Coronary artery (tissue), 2 donors: ENCODE measurements at regions not wholly inside any gene's neighbourhood (a gene's known extent, or its start where the extent isn't known, plus 50 kb on each side); places are given as distances from the start of the nearest gene placed in this dataset.

Experiments used
- DNase-seq: peaks from one replicate; pipeline ENCODE4 v3.0.0-alpha.2; 2017; ENCODE audit warnings: low spot score
- H3K27ac ChIP-seq, 2 donors: fragments of 200-600 bp; sonication (generic); one replicate each; pipeline ENCODE4 v1.5.1; 2016 to 2019
- H3K4me3 ChIP-seq: fragments of 200-600 bp; sonication (generic); 2 replicates; pipeline ENCODE4 v1.5.1; 2016; ENCODE audit warnings: mild to moderate bottlenecking, moderate library complexity
- TF ChIP-seq, protein P1 (sequence below): fragments of 200-600 bp; sonication (generic); IDR thresholded peaks from one replicate; pipeline ENCODE4 v1.5.1; 2019; ENCODE audit warnings: antibody characterized with exemption

GRCh38 chrX:134174273-134174660 lies 62.7 kb upstream of the CCDC160 start:
- TF ChIP-seq, protein P1, sequence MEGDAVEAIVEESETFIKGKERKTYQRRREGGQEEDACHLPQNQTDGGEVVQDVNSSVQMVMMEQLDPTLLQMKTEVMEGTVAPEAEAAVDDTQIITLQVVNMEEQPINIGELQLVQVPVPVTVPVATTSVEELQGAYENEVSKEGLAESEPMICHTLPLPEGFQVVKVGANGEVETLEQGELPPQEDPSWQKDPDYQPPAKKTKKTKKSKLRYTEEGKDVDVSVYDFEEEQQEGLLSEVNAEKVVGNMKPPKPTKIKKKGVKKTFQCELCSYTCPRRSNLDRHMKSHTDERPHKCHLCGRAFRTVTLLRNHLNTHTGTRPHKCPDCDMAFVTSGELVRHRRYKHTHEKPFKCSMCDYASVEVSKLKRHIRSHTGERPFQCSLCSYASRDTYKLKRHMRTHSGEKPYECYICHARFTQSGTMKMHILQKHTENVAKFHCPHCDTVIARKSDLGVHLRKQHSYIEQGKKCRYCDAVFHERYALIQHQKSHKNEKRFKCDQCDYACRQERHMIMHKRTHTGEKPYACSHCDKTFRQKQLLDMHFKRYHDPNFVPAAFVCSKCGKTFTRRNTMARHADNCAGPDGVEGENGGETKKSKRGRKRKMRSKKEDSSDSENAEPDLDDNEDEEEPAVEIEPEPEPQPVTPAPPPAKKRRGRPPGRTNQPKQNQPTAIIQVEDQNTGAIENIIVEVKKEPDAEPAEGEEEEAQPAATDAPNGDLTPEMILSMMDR = no peak
- no peak overlapping the region for H3K4me3 ChIP-seq
- H3K27ac ChIP-seq = no peak overlapping the region
- no peak for DNase-seq

GRCh38 chrX:134174859-134175258 lies 62.1 kb upstream of the CCDC160 start:
- H3K27ac ChIP-seq = no peak overlapping the region
- TF ChIP-seq, protein P1 = no peak
- DNase-seq = no peak
- no peak overlapping the region for H3K4me3 ChIP-seq

GRCh38 chrX:134177527-134177926 lies 59.5 kb upstream of the CCDC160 start:
- TF ChIP-seq, protein P1 = no peak
- DNase-seq = no peak
- H3K4me3 ChIP-seq = no peak overlapping the region
- H3K27ac ChIP-seq = no peak overlapping the region

DNA sequence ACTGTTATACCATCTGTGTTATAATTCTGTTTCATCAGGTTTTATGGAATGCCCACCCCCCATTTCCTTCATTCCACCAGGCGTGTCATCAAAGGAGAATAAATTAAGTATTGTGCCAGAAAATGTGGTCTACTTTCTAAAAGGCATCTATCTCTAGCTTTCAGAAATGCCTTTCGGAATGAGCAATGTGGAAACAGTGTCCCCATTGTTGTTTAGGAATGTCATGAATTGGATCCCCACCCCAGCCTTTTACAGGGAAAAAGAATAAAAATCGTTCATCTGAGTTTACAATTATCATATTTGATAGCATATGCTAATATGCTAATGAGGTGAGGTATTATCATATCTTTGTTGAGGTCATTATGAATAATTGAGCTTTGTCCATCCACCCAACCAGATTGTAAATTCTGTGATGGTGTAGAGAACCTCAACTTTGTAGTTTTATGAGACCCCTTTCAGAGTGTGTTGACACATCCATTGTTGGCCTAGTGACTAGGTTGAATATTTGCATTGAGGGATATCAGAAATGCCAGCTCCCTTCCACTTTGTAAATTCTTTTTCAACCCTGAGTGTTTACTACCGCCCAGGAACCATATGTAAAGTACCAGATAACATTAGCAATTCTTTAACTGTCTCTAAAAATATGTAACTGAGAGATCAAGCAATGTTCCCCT lies 56.2 kb upstream of the CCDC160 start:
- H3K4me3 ChIP-seq = no peak overlapping the region
- no peak for DNase-seq
- no peak overlapping the region for H3K27ac ChIP-seq
- TF ChIP-seq, protein P1 = no peak

- H3K27ac ChIP-seq = no peak overlapping the region
- DNase-seq = no peak
- H3K4me3 ChIP-seq = no peak overlapping the region
- TF ChIP-seq, protein P1 = no peak
Measured at GRCh38 chrX:134181275-134181660, 55.7 kb upstream of the CCDC160 start.

DNA sequence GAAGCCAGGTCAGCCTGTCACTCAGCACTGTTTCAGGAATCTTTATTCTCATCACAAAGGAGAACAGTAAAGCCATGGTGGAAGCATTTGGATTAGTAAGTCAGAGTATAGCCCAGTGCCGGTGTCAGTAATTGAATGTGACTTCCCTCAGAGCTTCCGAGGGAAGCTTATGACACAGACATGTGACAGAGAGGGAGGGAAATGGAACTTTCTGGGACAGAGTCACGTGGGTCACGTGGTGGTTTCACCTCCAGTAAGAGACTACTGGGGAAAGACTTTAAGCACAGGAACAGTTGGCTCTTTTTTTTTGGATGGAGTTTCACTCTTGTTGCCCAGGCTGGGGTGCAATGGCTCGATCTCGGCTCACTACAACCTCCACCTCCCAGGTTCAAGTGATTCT lies 53.3 kb upstream of the CCDC160 start:
- TF ChIP-seq, protein P1 = no peak
- Histone ChIP-seq H3K27ac (no peak overlapping the region), H3K4me3 (no peak overlapping the region)
- DNase-seq = no peak

DNA sequence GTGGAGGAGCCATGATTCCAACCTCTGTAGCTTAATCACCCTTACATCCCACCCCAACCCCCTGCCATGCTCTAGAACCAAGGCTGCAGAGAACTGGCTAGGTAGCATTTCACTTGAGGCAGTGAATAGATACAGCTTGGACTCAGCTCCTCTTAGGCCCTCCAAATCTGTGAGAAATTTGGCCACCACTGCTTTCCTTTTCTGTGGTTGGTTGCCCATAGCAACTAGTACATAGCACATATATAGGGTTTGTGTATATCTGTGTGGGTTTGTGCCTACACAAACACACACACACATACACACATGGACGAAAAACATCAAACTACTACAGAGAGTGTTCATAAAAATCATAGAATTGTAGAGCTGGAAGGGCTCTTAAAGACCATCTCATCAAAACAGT lies 52.0 kb upstream of the CCDC160 start:
- H3K4me3 ChIP-seq = no peak overlapping the region
- no peak for DNase-seq
- TF ChIP-seq, protein P1 = no peak
- no peak overlapping the region for H3K27ac ChIP-seq
